Neural progenitor cell (in vitro differentiated cells): ENCODE measurements at regions not wholly inside any gene's neighbourhood (a gene's known extent, or its start where the extent isn't known, plus 50 kb on each side); places are given as distances from the start of the nearest gene placed in this dataset.

ENCODE experiments used
- DNase-seq: peaks from one replicate; pipeline ENCODE4 v3.0.0-alpha.2; 2016; ENCODE audit warnings: low spot score
- H2AFZ ChIP-seq: fragments of 200-600 bp; sonication (generic); replicated peaks from 2 replicates; pipeline ENCODE4 v1.6.1; 2016; ENCODE audit warnings: antibody characterized with exemption
- H3F3A ChIP-seq: fragments of 200-600 bp; sonication (generic); 2 replicates; pipeline ENCODE4 v1.6.1; 2016; ENCODE audit warnings: antibody characterized with exemption, low read depth
- H3K27ac ChIP-seq: fragments of 200-600 bp; sonication (generic); 2 replicates; pipeline ENCODE4 v1.5.1; 2016; ENCODE audit warnings: mild to moderate bottlenecking
- H3K27me3 ChIP-seq: fragments of 200-600 bp; sonication (generic); 2 replicates; pipeline ENCODE4 v1.6.1; 2016; ENCODE audit warnings: mild to moderate bottlenecking, moderate library complexity
- H3K36me3 ChIP-seq: fragments of 200-600 bp; sonication (generic); 2 replicates; pipeline ENCODE4 v1.5.1; 2016
- H3K4me1 ChIP-seq: fragments of 200-600 bp; sonication (generic); 2 replicates; pipeline ENCODE4 v1.6.1; 2016; ENCODE audit warnings: mixed run types
- H3K4me2 ChIP-seq: fragments of 200-600 bp; sonication (generic); 2 replicates; pipeline ENCODE4 v1.6.1; 2016
- H3K4me3 ChIP-seq: fragments of 200-600 bp; sonication (generic); 2 replicates; pipeline ENCODE4 v1.5.1; 2016
- H3K79me2 ChIP-seq: fragments of 200-600 bp; sonication (generic); 2 replicates; pipeline ENCODE4 v1.6.1; 2016; ENCODE audit warnings: low read depth
- H3K9ac ChIP-seq: fragments of 200-600 bp; sonication (generic); 2 replicates; pipeline ENCODE4 v1.6.1; 2016
- H3K9me3 ChIP-seq: fragments of 200-600 bp; sonication (generic); 2 replicates; pipeline ENCODE4 v1.5.1; 2016; ENCODE audit warnings: low read depth
- H4K20me1 ChIP-seq: fragments of 200-600 bp; sonication (generic); 2 replicates; pipeline ENCODE4 v1.6.1; 2016; ENCODE audit warnings: low read depth
- H3K27ac Mint-ChIP-seq: 3 replicates; pipeline ENCODE4 v1.8.0; 2021; ENCODE audit warnings: mixed read lengths
- H3K27me3 Mint-ChIP-seq: 2 replicates; pipeline ENCODE4 v1.8.0; 2022; ENCODE audit warnings: low read depth, mild to moderate bottlenecking, inconsistent platforms, moderate library complexity, mixed read lengths; ENCODE audit not compliant: insufficient read depth
- H3K36me3 Mint-ChIP-seq: 3 replicates; pipeline ENCODE4 v1.8.0; 2021; ENCODE audit warnings: mixed read lengths
- H3K4me1 Mint-ChIP-seq: 3 replicates; pipeline ENCODE4 v1.8.0; 2021; ENCODE audit warnings: mixed read lengths
- H3K4me3 Mint-ChIP-seq: 3 replicates; pipeline ENCODE4 v1.8.0; 2021; ENCODE audit warnings: mild to moderate bottlenecking, moderate library complexity, mixed read lengths
- H3K9me3 Mint-ChIP-seq: 3 replicates; pipeline ENCODE4 v1.8.0; 2020; ENCODE audit warnings: mixed read lengths
- EZH2 ChIP-seq: fragments of 200-600 bp; sonication (generic); IDR thresholded peaks from 2 replicates; pipeline ENCODE4 v1.6.1; 2017; ENCODE audit warnings: antibody characterized with exemption, mild to moderate bottlenecking, moderate library complexity
- EZH2phosphoT487 ChIP-seq: fragments of 200-600 bp; sonication (generic); IDR thresholded peaks from 2 replicates; pipeline ENCODE4 v1.6.1; 2017; ENCODE audit warnings: antibody characterized with exemption
- TF ChIP-seq, protein P1 (sequence below): fragments of 200-600 bp; sonication (generic); IDR thresholded peaks from 2 replicates; pipeline ENCODE4 v1.5.1; 2017; ENCODE audit warnings: antibody characterized with exemption, mild to moderate bottlenecking

DNA sequence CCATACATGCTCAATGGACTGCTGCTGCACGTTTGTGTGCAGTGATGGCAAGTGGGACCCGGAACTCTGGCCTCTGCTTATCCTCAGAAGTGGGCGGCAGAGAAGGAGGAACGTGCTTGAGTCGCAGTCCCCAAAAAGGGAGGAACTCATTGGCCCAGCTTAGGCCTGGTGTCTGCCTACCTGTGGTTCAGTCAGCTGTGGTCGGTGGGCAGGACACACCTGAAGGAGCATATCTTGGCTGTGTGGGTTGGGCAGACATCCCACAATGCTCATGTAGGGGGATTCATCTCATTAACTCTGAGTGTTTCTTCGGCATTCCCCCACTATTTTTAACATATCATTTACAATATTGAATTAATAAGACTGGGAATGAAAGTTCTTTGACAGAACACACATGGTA, 122.9 kb upstream of the IL12B start:
- no peaks in the 10 kb centered on the region for H3K36me3 ChIP-seq
- H3K9me3 ChIP-seq: no peaks in the 10 kb centered on the region
- Mint-ChIP-seq H3K9me3 (no peaks in the 10 kb centered on the region), H3K27me3 (peaks cover 6% of the 10 kb centered on the region), H3K27ac (no peak overlapping the region), H3K4me1 (no peaks in the 10 kb centered on the region), H3K36me3 (no peaks in the 10 kb centered on the region), H3K4me3 (no peak overlapping the region)
- H3F3A ChIP-seq: no peaks in the 10 kb centered on the region
- TF ChIP-seq, protein P1, sequence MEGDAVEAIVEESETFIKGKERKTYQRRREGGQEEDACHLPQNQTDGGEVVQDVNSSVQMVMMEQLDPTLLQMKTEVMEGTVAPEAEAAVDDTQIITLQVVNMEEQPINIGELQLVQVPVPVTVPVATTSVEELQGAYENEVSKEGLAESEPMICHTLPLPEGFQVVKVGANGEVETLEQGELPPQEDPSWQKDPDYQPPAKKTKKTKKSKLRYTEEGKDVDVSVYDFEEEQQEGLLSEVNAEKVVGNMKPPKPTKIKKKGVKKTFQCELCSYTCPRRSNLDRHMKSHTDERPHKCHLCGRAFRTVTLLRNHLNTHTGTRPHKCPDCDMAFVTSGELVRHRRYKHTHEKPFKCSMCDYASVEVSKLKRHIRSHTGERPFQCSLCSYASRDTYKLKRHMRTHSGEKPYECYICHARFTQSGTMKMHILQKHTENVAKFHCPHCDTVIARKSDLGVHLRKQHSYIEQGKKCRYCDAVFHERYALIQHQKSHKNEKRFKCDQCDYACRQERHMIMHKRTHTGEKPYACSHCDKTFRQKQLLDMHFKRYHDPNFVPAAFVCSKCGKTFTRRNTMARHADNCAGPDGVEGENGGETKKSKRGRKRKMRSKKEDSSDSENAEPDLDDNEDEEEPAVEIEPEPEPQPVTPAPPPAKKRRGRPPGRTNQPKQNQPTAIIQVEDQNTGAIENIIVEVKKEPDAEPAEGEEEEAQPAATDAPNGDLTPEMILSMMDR: no peak
- no peak for TF ChIP-seq EZH2phosphoT487
- no peak for TF ChIP-seq EZH2
- no peak for DNase-seq
- H3K27me3 ChIP-seq: no peaks in the 10 kb centered on the region
- H2AFZ ChIP-seq: no peak overlapping the region
- no peak overlapping the region for H3K9ac ChIP-seq
- no peak overlapping the region for H3K4me2 ChIP-seq
- no peak overlapping the region for H3K4me3 ChIP-seq
- no peaks in the 10 kb centered on the region for H4K20me1 ChIP-seq
- H3K79me2 ChIP-seq: no peaks in the 10 kb centered on the region
- no peak overlapping the region for H3K27ac ChIP-seq
- no peaks in the 10 kb centered on the region for H3K4me1 ChIP-seq

DNA sequence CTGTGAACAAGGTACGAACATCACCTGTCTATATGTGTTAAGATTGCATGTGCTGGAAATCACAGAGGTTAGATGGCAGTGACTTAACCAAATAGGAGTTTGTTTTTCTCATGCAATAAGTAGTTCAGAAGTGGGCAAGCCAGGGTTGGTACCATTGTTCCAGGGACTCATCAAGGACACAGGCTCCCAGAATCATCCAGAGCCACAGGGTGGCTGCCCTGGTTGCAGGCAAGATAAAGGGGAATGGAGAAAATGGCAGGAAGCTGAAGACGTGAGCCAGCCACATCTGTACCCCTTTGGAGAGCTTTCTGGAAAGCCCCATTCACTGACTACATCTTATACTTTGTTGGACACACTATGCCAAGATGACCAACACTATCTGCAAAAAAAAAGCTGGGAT, 126.0 kb upstream of the IL12B start:
- no peaks in the 10 kb centered on the region for H3K9me3 ChIP-seq
- peaks cover 4% of the 10 kb centered on the region for H3K27me3 Mint-ChIP-seq
- peaks cover 9% of the 10 kb centered on the region for H3K4me1 Mint-ChIP-seq
- TF ChIP-seq EZH2phosphoT487: no peak
- no peak for TF ChIP-seq EZH2
- TF ChIP-seq, protein P1: no peak
- H3K27me3 ChIP-seq: no peaks in the 10 kb centered on the region
- no peaks in the 10 kb centered on the region for H3K9me3 Mint-ChIP-seq
- H3K36me3 ChIP-seq: no peaks in the 10 kb centered on the region
- H3K4me3 Mint-ChIP-seq: no peak overlapping the region
- H4K20me1 ChIP-seq: no peaks in the 10 kb centered on the region
- H3K27ac Mint-ChIP-seq: no peak overlapping the region
- H3K79me2 ChIP-seq: no peaks in the 10 kb centered on the region
- H3K4me3 ChIP-seq: no peak overlapping the region
- no peaks in the 10 kb centered on the region for H3K4me1 ChIP-seq
- no peak overlapping the region for H3K27ac ChIP-seq
- H2AFZ ChIP-seq: no peak overlapping the region
- no peaks in the 10 kb centered on the region for H3F3A ChIP-seq
- no peak overlapping the region for H3K4me2 ChIP-seq
- H3K9ac ChIP-seq: no peak overlapping the region
- no peaks in the 10 kb centered on the region for H3K36me3 Mint-ChIP-seq
- DNase-seq: no peak

DNA sequence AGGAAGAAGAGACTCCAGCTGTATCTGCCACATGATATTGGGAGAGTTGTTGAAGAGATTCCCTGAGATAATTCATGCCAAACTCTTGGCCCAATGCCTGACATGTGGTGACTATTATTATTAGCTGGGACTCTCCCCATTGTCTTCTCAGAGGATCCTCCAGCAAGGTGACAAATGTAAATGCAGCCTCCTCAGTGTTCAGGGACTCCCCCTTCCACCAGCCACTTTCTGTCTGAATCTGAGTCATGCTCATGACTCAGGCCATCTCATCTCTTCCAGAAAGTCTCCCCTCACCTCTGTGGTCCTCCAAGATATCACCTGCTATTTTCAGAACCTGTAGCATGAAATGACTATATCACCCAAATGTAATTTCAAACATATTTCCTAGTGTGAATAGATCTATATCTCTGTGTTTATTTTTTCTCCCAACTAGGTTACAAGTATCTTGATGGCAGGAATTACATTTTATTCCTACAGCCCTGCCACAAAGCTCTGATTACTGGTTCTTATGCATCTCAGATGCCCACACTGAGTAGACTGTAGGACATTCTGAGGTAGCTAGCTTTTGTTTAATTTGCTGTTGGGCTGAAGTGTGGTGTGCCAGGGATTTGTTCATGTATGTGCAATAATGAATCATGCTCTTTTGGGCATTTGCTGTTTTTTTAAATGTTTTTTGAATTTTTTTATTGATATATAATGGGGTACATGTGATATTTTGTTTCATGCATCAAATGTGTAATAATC, 126.6 kb upstream of the IL12B start:
- no peak for DNase-seq
- H3K27me3 ChIP-seq: no peaks in the 10 kb centered on the region
- H3K27ac ChIP-seq: no peak overlapping the region
- no peaks in the 10 kb centered on the region for H3K4me1 ChIP-seq
- Mint-ChIP-seq H3K4me3 (no peak overlapping the region), H3K9me3 (no peaks in the 10 kb centered on the region), H3K36me3 (no peaks in the 10 kb centered on the region), H3K27me3 (peaks cover 3% of the 10 kb centered on the region), H3K4me1 (peaks cover 9% of the 10 kb centered on the region), H3K27ac (no peak overlapping the region)
- no peaks in the 10 kb centered on the region for H3F3A ChIP-seq
- no peak overlapping the region for H3K4me2 ChIP-seq
- no peak for TF ChIP-seq EZH2
- no peak for TF ChIP-seq EZH2phosphoT487
- TF ChIP-seq, protein P1: no peak
- no peak overlapping the region for H3K4me3 ChIP-seq
- no peak overlapping the region for H3K9ac ChIP-seq
- no peaks in the 10 kb centered on the region for H3K79me2 ChIP-seq
- H3K9me3 ChIP-seq: no peaks in the 10 kb centered on the region
- H2AFZ ChIP-seq: no peak overlapping the region
- no peaks in the 10 kb centered on the region for H3K36me3 ChIP-seq
- H4K20me1 ChIP-seq: no peaks in the 10 kb centered on the region
